IMR-90 (cell line): ENCODE measurements at regions not wholly inside any gene's neighbourhood (a gene's known extent, or its start where the extent isn't known, plus 50 kb on each side); places are given as distances from the start of the nearest gene placed in this dataset.

Source experiments
- ATAC-seq: fragments of 200-7000 bp; cut with Tn5 transposase; 2 replicates; pipeline ENCODE4 v1.9.1; 2020; ENCODE audit warnings: low read depth, mild to moderate bottlenecking, moderate library complexity
- BruUV-seq: library from RNA; stranded (reverse); fragments of 400-500 nt; replicated peaks from 2 replicates; lab custom pipeline; 2021; lab: Mats Ljungman, UMichigan
- CTCF ChIA-PET: fragments of 300-600 bp; formaldehyde crosslinking; extraction: SDS; loops from one replicate; lab custom pipeline; 2021; ENCODE audit warnings: antibody characterized with exemption; lab: Yijun Ruan, JAX
- POLR2A ChIA-PET: fragments of 300-600 bp; sonication (Branson Sonifier 250); formaldehyde crosslinking; loops from one replicate; lab custom pipeline; 2022; ENCODE audit warnings: antibody characterized with exemption; ENCODE audit not compliant: unreplicated experiment; lab: Charles Lee
- DNase-seq: peaks from one replicate; pipeline ENCODE4 v3.0.0; 2013
- H2AFZ ChIP-seq: replicated peaks from 2 replicates; pipeline ENCODE3; 2013; ENCODE audit warnings: low read length, mild to moderate bottlenecking; ENCODE audit not compliant: poor library complexity
- H2AK5ac ChIP-seq: 2 replicates; pipeline ENCODE4 v1.6.1; 2013; ENCODE audit warnings: low read depth, low read length, inconsistent platforms
- H2AK9ac ChIP-seq: replicated peaks from 2 replicates; pipeline ENCODE3; 2013; ENCODE audit warnings: mild to moderate bottlenecking, low read depth, low read length, moderate library complexity; ENCODE audit not compliant: poor library complexity
- H2BK120ac ChIP-seq: 2 replicates; pipeline ENCODE4 v1.6.1; 2013; ENCODE audit warnings: low read depth, low read length, inconsistent platforms
- H2BK15ac ChIP-seq: 3 replicates; pipeline ENCODE4 v1.6.1; 2013; ENCODE audit warnings: low read depth, low read length, inconsistent platforms
- H2BK20ac ChIP-seq: 2 replicates; pipeline ENCODE4 v1.6.1; 2013; ENCODE audit warnings: low read depth, mild to moderate bottlenecking, inconsistent platforms, low read length, moderate library complexity
- H2BK5ac ChIP-seq: 2 replicates; pipeline ENCODE4 v1.6.1; 2013; ENCODE audit warnings: mild to moderate bottlenecking, low read depth, low read length, inconsistent platforms; ENCODE audit not compliant: poor library complexity, severe bottlenecking
- H3K14ac ChIP-seq: replicated peaks from 2 replicates; pipeline ENCODE4 v1.6.1; 2013; ENCODE audit warnings: low read depth, low read length, inconsistent platforms
- H3K18ac ChIP-seq: 2 replicates; pipeline ENCODE4 v1.6.1; 2013; ENCODE audit warnings: low read depth, low read length, control low read depth
- H3K23ac ChIP-seq: 2 replicates; pipeline ENCODE4 v1.6.1; 2013; ENCODE audit warnings: low read depth, low read length, inconsistent platforms
- H3K27ac ChIP-seq: 2 replicates; pipeline ENCODE4 v1.5.1; 2013; ENCODE audit warnings: mild to moderate bottlenecking, control low read depth, low read length; ENCODE audit not compliant: insufficient read depth
- H3K27me3 ChIP-seq: 2 replicates; pipeline ENCODE4 v1.6.1; 2013; ENCODE audit warnings: low read length; ENCODE audit not compliant: control insufficient read depth, insufficient read depth
- H3K36me3 ChIP-seq: 2 replicates; pipeline ENCODE4 v1.6.1; 2013; ENCODE audit warnings: low read length, mixed read lengths; ENCODE audit not compliant: control insufficient read depth, insufficient read depth
- H3K4ac ChIP-seq: 2 replicates; pipeline ENCODE4 v1.6.1; 2013; ENCODE audit warnings: low read depth, low read length, inconsistent platforms
- H3K4me1 ChIP-seq: 2 replicates; pipeline ENCODE4 v1.6.1; 2013; ENCODE audit warnings: low read length, mixed read lengths; ENCODE audit not compliant: control insufficient read depth, insufficient read depth
- H3K4me2 ChIP-seq: 2 replicates; pipeline ENCODE4 v1.6.1; 2013; ENCODE audit warnings: low read depth, mild to moderate bottlenecking, control low read depth, low read length, moderate library complexity
- H3K4me3 ChIP-seq: 2 replicates; pipeline ENCODE4 v1.5.1; 2013; ENCODE audit warnings: low read depth, mild to moderate bottlenecking, control low read depth, low read length, moderate library complexity; ENCODE audit not compliant: insufficient read depth
- H3K56ac ChIP-seq: 2 replicates; pipeline ENCODE4 v1.6.1; 2013; ENCODE audit warnings: low read length, inconsistent platforms; ENCODE audit not compliant: insufficient read depth; ENCODE audit errors: extremely low read depth
- H3K79me1 ChIP-seq, 2 experiments: 2 replicates each; pipeline ENCODE4 v1.6.1; 2013; ENCODE audit warnings: low read length in 2 of 2, inconsistent platforms in 1 of 2, low read depth in 1 of 2
- H3K9ac ChIP-seq: 2 replicates; pipeline ENCODE4 v1.6.1; 2013; ENCODE audit warnings: low read depth, low read length, control low read depth
- H3K9me1 ChIP-seq: 2 replicates; pipeline ENCODE4 v1.6.1; 2013; ENCODE audit warnings: low read length, inconsistent platforms; ENCODE audit not compliant: insufficient read depth
- H3K9me3 ChIP-seq: 2 replicates; pipeline ENCODE4 v1.6.1; 2013; ENCODE audit warnings: low read length; ENCODE audit not compliant: control insufficient read depth, insufficient read depth
- H4K20me1 ChIP-seq: 2 replicates; pipeline ENCODE4 v1.6.1; 2013; ENCODE audit warnings: low read length, inconsistent platforms; ENCODE audit not compliant: insufficient read depth
- H4K5ac ChIP-seq: 2 replicates; pipeline ENCODE4 v1.6.1; 2013; ENCODE audit warnings: mild to moderate bottlenecking, low read depth, low read length, control low read depth
- H4K8ac ChIP-seq, 2 experiments: 2 replicates each; pipeline ENCODE4 v1.6.1; 2013; ENCODE audit warnings: low read depth in 2 of 2, low read length in 2 of 2, control low read depth in 1 of 2, inconsistent platforms in 1 of 2
- H4K91ac ChIP-seq: 2 replicates; pipeline ENCODE4 v1.6.1; 2013; ENCODE audit warnings: low read depth, low read length, inconsistent platforms; ENCODE audit not compliant: insufficient read depth
- BHLHE40 ChIP-seq: fragments of 150-350 bp; IDR thresholded peaks from 2 replicates; pipeline ENCODE4 v1.6.1; 2016; ENCODE audit warnings: mild to moderate bottlenecking, low read depth, low read length
- CEBPB ChIP-seq: IDR thresholded peaks from 2 replicates; pipeline ENCODE4 v1.6.1; 2012; ENCODE audit warnings: low read depth, low read length, improper control_type of control experiment
- CHD1 ChIP-seq: IDR thresholded peaks from 2 replicates; pipeline ENCODE4 v1.6.1; 2012; ENCODE audit warnings: low read depth, low read length, improper control_type of control experiment
- FOS ChIP-seq: fragments of 150-350 bp; IDR thresholded peaks from 2 replicates; pipeline ENCODE4 v1.6.1; 2016; ENCODE audit warnings: low read depth, low read length
- MAFK ChIP-seq: IDR thresholded peaks from 2 replicates; pipeline ENCODE4 v1.6.1; 2012; ENCODE audit warnings: low read depth, low read length, improper control_type of control experiment
- MAZ ChIP-seq: IDR thresholded peaks from 2 replicates; pipeline ENCODE4 v1.6.1; 2012; ENCODE audit warnings: low read depth, mild to moderate bottlenecking, low read length, improper control_type of control experiment, moderate library complexity, borderline replicate concordance
- MXI1 ChIP-seq: IDR thresholded peaks from 2 replicates; pipeline ENCODE4 v1.6.1; 2012; ENCODE audit warnings: low read depth, mild to moderate bottlenecking, low read length, moderate library complexity, borderline replicate concordance
- NFE2L2 ChIP-seq: fragments of 150-350 bp; IDR thresholded peaks from 2 replicates; pipeline ENCODE4 v1.6.1; 2016; ENCODE audit warnings: low read depth, mild to moderate bottlenecking, low read length
- POLR2A ChIP-seq: IDR thresholded peaks from 2 replicates; pipeline ENCODE4 v1.6.1; 2012; ENCODE audit warnings: mild to moderate bottlenecking, low read depth, low read length
- RAD21 ChIP-seq: IDR thresholded peaks from 2 replicates; pipeline ENCODE4 v1.6.1; 2012; ENCODE audit warnings: low read length, improper control_type of control experiment
- RCOR1 ChIP-seq: IDR thresholded peaks from 2 replicates; pipeline ENCODE4 v1.6.1; 2012; ENCODE audit warnings: mild to moderate bottlenecking, low read length, improper control_type of control experiment; ENCODE audit not compliant: insufficient replicate concordance
- RFX5 ChIP-seq: IDR thresholded peaks from 2 replicates; pipeline ENCODE4 v1.8.0; 2012; ENCODE audit warnings: low read depth, mild to moderate bottlenecking, low read length, moderate library complexity
- SMC3 ChIP-seq: fragments of 150-350 bp; IDR thresholded peaks from 2 replicates; pipeline ENCODE4 v1.6.1; 2016; ENCODE audit warnings: low read depth, mild to moderate bottlenecking, antibody characterized with exemption, low read length, moderate library complexity
- WGBS, 2 experiments: methylation state at CpG; one replicate each; pipeline versions ENCODE4 v1.1.5 to v1.1.7; 2013; ENCODE audit warnings: missing lambda C conversion rate in 2 of 2; ENCODE audit not compliant: insufficient read length in 1 of 2; ENCODE audit errors: extremely low coverage in 2 of 2; 5-methylcytosine and 5-hydroxymethylcytosine counted together
- dilution Hi-C: fragments of 300-500 bp; cut with HindIII; formaldehyde crosslinking; loops from one replicate; pipeline ENCODE4 v1.14.3; 2018; ENCODE audit warnings: low sequenced_read_pairs; ENCODE audit not compliant: unreplicated experiment
- in situ Hi-C: fragments of 300-500 bp; cut with MboI; formaldehyde crosslinking; loops from 3 replicates; pipeline ENCODE4 v1.14.3; 2019; ENCODE audit warnings: low sequenced_read_pairs, inconsistent platforms, mixed read lengths
- intact Hi-C: fragments of 100-400 bp; cut with micrococcal nuclease; formaldehyde crosslinking; loops from 2 replicates; pipeline ENCODE4 v1.10.0; 2022
- TF ChIP-seq, protein P1 (sequence below): conservative IDR thresholded peaks from 2 replicates; pipeline ENCODE4 v1.5.1; 2012; ENCODE audit warnings: mild to moderate bottlenecking, low read depth, low read length, improper control_type of control experiment
- TF ChIP-seq, protein P2 (sequence below): fragments of 150-350 bp; IDR thresholded peaks from 2 replicates; pipeline ENCODE4 v1.6.1; 2017; ENCODE audit warnings: mild to moderate bottlenecking, antibody characterized with exemption, low read length, low read depth
- TF ChIP-seq, protein P3 (sequence below): fragments of 150-350 bp; IDR thresholded peaks from 2 replicates; pipeline ENCODE4 v1.6.1; 2016; ENCODE audit warnings: low read depth, mild to moderate bottlenecking, low read length, moderate library complexity, borderline replicate concordance

DNA sequence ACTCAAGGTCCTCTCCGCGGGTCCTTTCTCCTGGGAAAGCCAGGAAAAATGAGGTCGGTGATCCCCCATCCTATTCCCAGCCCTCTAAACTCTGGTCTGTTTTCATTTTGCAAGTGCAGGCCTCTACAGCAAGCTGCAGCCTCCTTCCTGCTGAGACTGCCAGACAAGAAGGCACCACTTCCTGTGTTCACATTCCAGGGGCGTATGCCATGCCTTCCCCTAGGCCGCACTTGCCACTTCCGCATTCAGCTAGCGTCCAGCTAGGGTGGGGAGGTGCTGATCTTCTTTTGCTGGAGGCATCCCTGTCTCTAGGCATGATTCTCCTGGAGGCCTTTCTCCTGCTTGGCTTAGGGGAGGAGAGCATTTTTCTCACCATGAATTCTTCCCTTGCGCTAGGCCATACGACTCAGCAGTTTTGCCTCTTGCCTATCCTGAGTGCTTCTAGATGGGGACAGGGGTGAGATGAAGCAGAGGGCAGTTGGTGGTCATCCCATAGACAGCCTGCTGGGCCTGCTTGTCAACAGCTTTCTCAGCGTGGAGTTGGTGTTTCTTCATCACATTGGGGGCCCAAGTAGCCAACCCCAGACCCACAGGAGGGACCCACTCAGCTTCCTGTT, 328.9 kb downstream of the RPS24 start:
- H4K20me1 ChIP-seq: no peaks in the 10 kb centered on the region
- H2AK5ac ChIP-seq: no peak overlapping the region
- H3K9ac ChIP-seq: no peak overlapping the region
- H3K9me1 ChIP-seq: peaks cover 2% of the 10 kb centered on the region; the same call in 1 of the 2 replicates
- no peaks in the 10 kb centered on the region for H3K79me1 ChIP-seq
- H3K18ac ChIP-seq: no peak overlapping the region
- H3K9me3 ChIP-seq: no peaks in the 10 kb centered on the region
- peaks cover 2% of the 10 kb centered on the region; the same call in 1 of the 2 replicates for H3K4me1 ChIP-seq
- H3K23ac ChIP-seq: no peak overlapping the region
- peak overlapping the region; percentile 64 for H2AFZ ChIP-seq
- H2BK15ac ChIP-seq: no peak overlapping the region
- 100% methylated on average over 2 of the region's 10 CpGs; no CpG with 5 or more reads in 1 of the 2 experiments for WGBS, 2 experiments
- DNase-seq (no peak), ATAC-seq (no peak)
- dilution Hi-C loops: no loop called here
- H2AK9ac ChIP-seq: no peak overlapping the region
- no peak overlapping the region for H3K4ac ChIP-seq
- no peak overlapping the region for H2BK5ac ChIP-seq
- no peak overlapping the region for H3K4me2 ChIP-seq
- no peak overlapping the region for H3K56ac ChIP-seq
- in situ Hi-C loops: no loop called here
- H2BK120ac ChIP-seq: no peak overlapping the region
- no peak overlapping the region; the same call in 1 of the 2 replicates for H4K5ac ChIP-seq
- H3K4me3 ChIP-seq: no peak overlapping the region
- H3K36me3 ChIP-seq: no peaks in the 10 kb centered on the region
- intact Hi-C loops: no loop called here
- no peak overlapping the region for H3K27ac ChIP-seq
- H4K8ac ChIP-seq: no peak overlapping the region
- POLR2A ChIA-PET: no interaction called here
- H3K27me3 ChIP-seq: peaks cover 70% of the 10 kb centered on the region
- BruUV-seq: no TSS peak
- CTCF ChIA-PET: no interaction called here
- no peak overlapping the region for H2BK20ac ChIP-seq
- H3K14ac ChIP-seq: no peak overlapping the region
- H4K91ac ChIP-seq: no peak overlapping the region
- TF ChIP-seq, protein P1, sequence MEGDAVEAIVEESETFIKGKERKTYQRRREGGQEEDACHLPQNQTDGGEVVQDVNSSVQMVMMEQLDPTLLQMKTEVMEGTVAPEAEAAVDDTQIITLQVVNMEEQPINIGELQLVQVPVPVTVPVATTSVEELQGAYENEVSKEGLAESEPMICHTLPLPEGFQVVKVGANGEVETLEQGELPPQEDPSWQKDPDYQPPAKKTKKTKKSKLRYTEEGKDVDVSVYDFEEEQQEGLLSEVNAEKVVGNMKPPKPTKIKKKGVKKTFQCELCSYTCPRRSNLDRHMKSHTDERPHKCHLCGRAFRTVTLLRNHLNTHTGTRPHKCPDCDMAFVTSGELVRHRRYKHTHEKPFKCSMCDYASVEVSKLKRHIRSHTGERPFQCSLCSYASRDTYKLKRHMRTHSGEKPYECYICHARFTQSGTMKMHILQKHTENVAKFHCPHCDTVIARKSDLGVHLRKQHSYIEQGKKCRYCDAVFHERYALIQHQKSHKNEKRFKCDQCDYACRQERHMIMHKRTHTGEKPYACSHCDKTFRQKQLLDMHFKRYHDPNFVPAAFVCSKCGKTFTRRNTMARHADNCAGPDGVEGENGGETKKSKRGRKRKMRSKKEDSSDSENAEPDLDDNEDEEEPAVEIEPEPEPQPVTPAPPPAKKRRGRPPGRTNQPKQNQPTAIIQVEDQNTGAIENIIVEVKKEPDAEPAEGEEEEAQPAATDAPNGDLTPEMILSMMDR: no peak
- TF ChIP-seq, protein P2, sequence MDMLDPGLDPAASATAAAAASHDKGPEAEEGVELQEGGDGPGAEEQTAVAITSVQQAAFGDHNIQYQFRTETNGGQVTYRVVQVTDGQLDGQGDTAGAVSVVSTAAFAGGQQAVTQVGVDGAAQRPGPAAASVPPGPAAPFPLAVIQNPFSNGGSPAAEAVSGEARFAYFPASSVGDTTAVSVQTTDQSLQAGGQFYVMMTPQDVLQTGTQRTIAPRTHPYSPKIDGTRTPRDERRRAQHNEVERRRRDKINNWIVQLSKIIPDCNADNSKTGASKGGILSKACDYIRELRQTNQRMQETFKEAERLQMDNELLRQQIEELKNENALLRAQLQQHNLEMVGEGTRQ: no peak
- TF ChIP-seq BHLHE40 (no peak), SMC3 (no peak), MAFK (no peak), FOS (no peak), MXI1 (no peak), RFX5 (no peak), RCOR1 (no peak), CHD1 (no peak), POLR2A (no peak), MAZ (no peak), NFE2L2 (no peak), RAD21 (no peak), CEBPB (no peak)
- TF ChIP-seq, protein P3, sequence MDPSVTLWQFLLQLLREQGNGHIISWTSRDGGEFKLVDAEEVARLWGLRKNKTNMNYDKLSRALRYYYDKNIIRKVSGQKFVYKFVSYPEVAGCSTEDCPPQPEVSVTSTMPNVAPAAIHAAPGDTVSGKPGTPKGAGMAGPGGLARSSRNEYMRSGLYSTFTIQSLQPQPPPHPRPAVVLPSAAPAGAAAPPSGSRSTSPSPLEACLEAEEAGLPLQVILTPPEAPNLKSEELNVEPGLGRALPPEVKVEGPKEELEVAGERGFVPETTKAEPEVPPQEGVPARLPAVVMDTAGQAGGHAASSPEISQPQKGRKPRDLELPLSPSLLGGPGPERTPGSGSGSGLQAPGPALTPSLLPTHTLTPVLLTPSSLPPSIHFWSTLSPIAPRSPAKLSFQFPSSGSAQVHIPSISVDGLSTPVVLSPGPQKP: no peak
